Stimulated activated CD8-positive, alpha-beta memory T cell treated with anti-CD3 and anti-CD28 coated beads, Interleukin-15, amount 100 ng/mL, for 48 hours (primary cell): ENCODE measurements at regions not wholly inside any gene's neighbourhood (a gene's known extent, or its start where the extent isn't known, plus 50 kb on each side); places are given as distances from the start of the nearest gene placed in this dataset.
"Not testable (repeated sequence)": the region's sequence is repeated elsewhere in the genome, so short reads cannot be mapped to it uniquely, and the experiment has no call there.

Experiments used
- DNase-seq, 2 donors: peaks; one replicate each; pipeline ENCODE4 v3.0.0-alpha.2; 2020; ENCODE audit warnings: low read depth in 2 of 2

- no peak for DNase-seq
Measured at GRCh38 chr6:9316831-9317230, 881.5 kb upstream of the SLC35B3 start.

GRCh38 chr6:9315966-9316650 lies 880.8 kb upstream of the SLC35B3 start:
- DNase-seq, result no peak

DNA sequence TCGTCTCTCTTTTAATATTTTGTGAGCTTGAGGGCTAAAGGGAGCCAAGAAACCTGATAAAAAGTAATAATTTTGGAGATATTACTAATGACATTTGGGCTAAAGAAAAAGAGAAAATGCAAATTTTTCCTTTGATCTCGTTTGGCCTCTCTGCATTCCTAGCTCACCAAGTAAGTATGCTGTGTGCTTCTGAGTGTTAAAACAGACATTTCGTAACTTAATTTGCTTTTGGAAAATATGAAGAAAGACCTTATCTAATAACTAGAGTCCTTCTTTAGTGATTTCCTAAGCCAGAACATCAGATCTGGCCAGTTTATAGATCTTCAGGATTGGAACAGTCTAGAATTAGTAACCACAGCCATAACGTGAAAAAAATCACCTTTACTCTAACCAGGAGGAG lies 872.9 kb upstream of the SLC35B3 start:
- DNase-seq, result no peak

- no peak for DNase-seq
Measured at GRCh38 chr6:9307786-9308185, 872.4 kb upstream of the SLC35B3 start.

DNA sequence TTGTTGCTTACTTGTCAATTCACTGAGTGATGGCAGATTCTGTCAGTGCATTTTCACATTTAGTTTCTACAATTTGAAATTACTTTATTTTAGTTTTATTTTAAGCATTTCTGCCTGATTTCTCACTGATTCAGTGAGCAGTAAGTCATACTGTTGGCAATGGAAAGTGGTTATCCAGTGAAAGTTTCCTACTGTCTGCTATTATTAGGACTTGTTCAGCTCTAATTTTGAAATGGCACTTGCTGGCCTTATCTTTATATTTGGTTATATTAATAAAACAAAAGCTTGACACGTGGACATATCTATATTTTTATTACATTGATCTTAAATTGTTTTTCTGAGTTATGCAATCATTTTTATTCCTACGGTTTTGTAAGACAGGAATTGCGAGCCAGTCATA lies 871.8 kb upstream of the SLC35B3 start:
- no peak for DNase-seq

GRCh38 chr6:9295644-9296043 lies 860.3 kb upstream of the SLC35B3 start:
- DNase-seq, result no peak

GRCh38 chr6:9292975-9293374 lies 857.6 kb upstream of the SLC35B3 start:
- no peak for DNase-seq

DNA sequence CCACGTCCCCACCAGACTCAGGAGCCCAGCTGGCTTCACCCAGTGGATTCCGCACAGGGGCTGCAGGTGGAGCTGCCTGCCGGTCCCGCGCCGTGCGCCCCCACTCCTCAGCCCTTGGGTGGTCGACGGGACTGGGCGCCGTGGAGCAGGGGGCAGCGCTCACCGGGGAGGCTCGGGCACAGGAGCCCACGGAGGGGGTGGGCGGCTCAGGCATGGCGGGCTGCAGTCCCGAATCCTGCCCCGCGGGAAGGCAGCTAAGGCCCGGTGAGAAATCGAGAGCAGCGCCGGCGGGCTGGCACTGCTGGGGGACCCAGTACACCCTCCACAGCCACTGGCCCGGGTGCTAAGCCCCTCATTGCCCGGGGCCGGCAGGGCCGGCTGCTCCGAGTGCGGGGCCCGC lies 855.0 kb upstream of the SLC35B3 start:
- not testable (repeated sequence) for DNase-seq

- no peak for DNase-seq
Measured at GRCh38 chr6:9272671-9273070, 837.3 kb upstream of the SLC35B3 start.

DNA sequence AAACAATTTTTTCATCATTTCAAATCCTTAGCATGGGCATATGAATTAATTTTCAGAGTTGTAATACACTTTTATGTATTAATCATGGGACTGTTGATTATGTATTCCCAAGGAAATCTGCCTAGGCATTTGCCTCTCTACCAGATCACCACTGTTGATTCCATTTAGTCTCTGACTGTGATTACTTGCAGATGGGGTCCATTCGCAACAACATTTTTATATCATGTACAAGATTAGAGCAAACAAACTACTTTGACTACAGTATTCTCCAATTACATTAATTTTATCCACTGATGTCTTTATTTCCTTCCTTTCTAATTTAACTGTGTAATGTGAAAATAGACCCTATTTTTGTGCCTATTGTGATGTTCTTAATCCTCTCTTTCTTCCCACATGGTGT lies 831.4 kb upstream of the SLC35B3 start:
- DNase-seq, result no peak

- DNase-seq, result no peak
Measured at GRCh38 chr6:9257215-9257614, 821.9 kb upstream of the SLC35B3 start.

GRCh38 chr6:9254251-9254650 lies 818.9 kb upstream of the SLC35B3 start:
- no peak for DNase-seq

- DNase-seq, result no peak
Measured at GRCh38 chr6:9252799-9253198, 817.5 kb upstream of the SLC35B3 start.

DNA sequence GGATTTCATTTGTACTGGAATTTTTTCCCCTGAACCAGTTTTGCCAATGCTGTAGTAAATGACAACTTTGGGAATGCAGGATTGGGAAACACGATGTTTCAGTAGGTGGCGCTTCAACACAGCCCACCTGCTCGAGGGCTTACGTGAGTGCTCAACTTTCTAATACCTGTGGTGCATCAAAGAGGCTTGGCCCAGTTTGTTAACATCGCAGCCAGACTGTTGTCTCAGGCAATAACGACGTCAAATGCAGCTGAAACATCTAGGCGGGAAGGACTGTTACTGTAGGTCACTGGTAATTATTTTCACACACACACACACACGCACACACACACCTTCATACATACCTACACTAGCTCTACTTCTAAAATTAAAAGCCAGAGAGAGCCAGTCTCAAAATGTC lies 815.5 kb upstream of the SLC35B3 start:
- DNase-seq, result no peak

DNA sequence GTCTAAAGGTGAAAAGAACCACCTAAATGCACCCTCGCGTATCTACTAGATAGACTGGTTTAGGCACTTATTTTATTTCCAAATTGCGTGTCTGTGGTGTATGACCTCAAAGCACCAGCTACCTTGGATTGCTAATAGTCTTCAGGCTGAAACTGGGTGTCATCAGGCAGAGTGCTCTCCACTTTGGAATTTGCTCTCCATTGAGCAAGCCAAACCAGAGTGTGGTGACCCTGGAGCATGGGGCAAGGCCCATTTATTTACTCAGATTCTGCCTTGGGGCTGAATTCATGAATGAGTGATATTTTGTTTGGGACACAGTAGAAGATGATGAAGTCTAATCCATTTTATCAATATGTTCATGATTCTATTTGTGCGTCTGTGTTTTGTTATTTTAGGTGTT lies 812.8 kb upstream of the SLC35B3 start:
- DNase-seq, result no peak

DNA sequence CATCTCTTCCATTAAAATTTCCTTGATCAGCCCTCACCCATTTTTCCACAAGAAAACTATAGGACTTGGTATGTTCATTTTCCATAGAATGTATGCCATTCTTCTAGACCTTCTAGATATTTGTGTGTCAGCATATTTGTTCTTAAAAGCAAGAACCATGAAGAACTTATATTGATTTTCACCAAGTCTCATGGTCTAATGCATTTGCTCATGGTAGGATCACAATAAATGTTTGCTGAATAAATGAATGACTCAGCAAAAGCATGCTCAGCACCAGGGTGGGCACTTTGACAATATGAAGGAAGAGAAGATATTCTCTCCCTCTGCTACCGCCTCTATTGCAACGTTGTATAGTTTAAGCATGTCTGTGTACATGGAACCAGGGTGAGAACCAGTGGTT lies 805.5 kb upstream of the SLC35B3 start:
- no peak for DNase-seq

DNA sequence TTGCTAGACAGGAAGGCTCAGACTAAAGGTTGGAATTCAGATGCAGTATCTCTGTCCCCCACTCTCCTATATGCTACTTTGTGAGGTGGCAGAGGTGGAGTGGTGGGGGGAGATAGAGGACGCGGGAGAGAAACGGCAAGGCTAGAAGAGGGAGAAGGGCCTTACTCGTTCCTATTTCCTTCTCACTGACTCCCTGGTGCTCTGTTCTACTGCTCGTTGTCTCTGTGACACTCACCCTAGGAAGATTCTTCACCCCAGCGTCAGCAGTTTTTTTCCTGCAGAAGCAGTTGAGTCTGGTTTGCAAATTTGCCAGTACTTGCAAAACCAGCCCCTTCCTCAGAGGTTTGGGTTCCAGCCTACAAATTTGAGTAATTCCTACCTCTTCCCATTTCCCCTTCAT lies 801.1 kb upstream of the SLC35B3 start:
- DNase-seq, result no peak

DNA sequence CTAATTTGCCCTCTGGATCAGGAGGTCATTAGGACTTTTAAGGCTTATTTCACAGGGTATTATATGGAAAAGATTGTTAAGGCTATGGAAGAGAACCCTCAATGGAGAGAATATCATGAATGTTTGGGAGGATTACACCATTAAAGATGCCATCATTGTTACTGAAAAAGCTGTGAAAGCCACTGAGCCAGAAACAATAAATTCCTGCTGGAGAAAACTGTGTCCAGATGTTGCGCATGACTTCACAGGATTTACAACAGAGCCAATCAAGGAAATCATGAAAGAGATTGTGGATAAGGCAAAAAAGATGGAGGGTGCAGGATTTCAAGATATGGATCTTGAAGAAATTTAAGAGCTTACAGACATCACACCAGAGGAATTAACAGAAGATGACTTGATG lies 798.3 kb upstream of the SLC35B3 start:
- no peak for DNase-seq

DNA sequence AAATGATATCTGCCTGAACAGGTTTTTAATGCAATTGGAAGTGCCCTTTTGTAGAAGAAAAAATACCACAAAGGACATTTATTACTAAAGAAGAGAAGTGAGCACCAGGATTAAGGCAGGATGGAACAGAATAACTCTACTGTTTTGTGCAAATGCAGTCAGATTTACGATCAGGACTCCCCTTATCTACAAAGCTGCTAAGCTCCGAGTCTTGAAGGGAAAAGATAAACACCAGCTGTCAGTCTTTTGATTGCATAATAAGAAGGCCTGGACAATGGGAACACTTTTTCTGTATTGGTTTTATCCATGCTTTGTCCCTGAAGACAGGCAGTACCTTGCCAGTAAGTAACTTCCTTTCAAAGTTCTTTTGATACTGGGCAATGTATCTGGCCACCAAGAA lies 797.9 kb upstream of the SLC35B3 start:
- no peak for DNase-seq

DNA sequence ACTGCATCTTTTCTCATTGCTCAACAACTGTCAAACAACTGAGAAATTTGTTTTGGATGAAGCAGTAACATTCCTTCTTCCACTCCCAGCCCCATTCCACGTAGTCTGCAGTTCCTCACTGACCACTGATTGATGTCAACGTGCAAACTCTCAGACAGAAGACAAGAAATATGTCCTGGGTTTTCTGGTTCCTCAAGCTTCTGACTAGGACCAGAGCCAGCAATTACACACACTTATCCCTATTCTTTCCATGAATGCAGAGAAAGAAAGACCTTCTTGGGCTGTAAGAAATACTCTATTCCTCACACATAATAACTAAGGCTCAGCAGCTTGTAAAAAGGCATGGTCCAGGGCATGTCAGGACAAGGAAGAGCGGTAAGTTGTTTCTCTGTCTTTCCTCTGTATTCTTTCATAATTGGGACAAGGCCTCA lies 790.1 kb upstream of the SLC35B3 start:
- DNase-seq, result no peak

DNA sequence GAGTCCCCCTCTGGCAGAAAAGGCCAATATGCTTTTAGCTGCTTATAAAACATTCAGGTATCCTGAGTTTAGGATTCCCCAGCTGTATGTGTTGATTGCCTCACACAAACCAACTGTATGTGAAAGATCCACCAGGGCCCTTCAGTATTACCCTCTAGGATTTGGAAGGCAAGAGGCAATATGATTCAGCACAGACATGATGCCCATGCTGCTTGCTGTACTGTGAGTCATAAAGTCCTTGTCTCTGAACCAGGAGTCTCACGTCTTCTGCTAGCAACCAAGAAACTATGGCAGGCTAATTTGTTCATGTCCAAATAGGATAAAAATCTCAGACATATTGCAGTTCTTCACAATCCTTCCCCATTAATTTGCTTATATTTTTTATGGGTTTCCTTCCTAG lies 789.2 kb upstream of the SLC35B3 start:
- no peak for DNase-seq

DNA sequence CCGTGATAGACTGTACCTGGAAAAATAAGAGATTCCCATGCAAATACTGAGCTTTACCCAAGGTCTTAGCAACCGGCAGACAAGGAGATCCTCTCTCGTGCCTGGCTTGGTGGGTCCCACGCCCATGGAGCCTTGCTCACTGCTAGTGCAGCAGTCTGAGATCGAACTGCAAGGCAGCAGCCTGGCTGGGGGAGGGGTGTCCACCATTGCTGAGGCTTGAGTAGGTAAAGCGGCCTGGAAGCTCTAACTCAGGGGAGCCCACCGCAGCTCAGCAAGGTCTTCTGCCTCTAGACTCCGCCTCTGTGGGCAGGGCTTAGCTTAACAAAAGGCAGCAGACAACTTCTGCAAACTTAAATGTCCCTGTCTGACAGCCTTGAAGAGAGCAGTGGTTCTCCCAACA lies 778.4 kb upstream of the SLC35B3 start:
- not testable (repeated sequence) for DNase-seq

GRCh38 chr6:9208966-9209365 lies 773.6 kb upstream of the SLC35B3 start:
- no peak for DNase-seq

DNA sequence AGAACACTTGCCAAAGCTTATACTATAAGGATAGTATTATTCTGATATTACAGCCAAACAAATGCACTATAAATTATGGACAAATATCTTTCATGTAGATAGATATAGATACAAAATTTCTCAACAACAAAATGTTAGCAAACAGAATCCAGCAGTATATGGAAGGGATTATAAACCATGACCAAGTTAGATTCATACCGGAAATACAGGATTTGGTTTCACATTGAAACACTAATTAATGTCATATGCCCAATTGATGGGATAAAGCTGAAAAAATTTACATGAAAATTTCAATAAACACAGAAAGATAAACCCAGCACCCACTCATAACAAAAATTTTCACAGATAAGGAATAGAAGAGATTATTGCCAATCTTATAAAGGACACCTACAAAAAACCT lies 770.3 kb upstream of the SLC35B3 start:
- DNase-seq, result no peak
